ENCODE measurements at regions not wholly inside any gene's neighbourhood (a gene's known extent, or its start where the extent isn't known, plus 50 kb on each side); places are given as distances from the start of the nearest gene placed in this dataset.
A peak's percentile ranks its signal among the peaks of the same experiment; 100 is the strongest.
"Not testable (repeated sequence)": the region's sequence is repeated elsewhere in the genome, so short reads cannot be mapped to it uniquely, and the experiment has no call there.

DNA sequence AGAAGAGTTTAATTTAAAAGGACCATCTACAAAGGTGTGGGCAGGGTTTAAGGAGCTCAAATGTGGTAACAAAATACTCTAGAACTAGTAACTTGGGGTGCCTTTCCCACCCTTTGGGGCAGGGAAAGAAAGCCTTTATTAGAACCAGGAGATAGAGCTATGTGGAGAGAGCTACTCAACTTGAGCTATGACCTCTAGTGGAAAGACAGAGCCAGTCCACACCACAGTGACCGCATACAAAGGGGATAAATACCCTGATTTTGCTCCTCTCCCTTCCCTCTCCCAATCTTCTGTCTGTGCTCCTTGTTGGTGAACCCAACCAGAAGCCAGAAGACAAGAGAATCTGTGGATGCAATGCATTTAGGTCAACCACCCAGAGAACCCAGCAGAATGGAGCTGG lies 54.4 kb upstream of the JAK1 start:
- ATAC-seq (ENCODE audit: low FRiP score) = no peak
- no peak overlapping the region for H3K27ac ChIP-seq (ENCODE audit: low read depth in 1 of 2, low read length in 2 of 2)
- 88 to 93% methylated on average over 1 of the region's 1 CpG for WGBS, 2 donors
- H3K9me3 ChIP-seq (ENCODE audit: control insufficient read depth, low read length) = no peaks in the 10 kb centered on the region
- H3K4me1 ChIP-seq (ENCODE audit: control insufficient read depth in 1 of 2, insufficient read depth in 2 of 2, low read length in 2 of 2) = peaks cover 3 to 4% of the 10 kb centered on the region in 2 donors
- DNase-seq = no peak
- no peaks in the 10 kb centered on the region for H3K27me3 ChIP-seq (ENCODE audit: control insufficient read depth in 1 of 2, insufficient read depth in 2 of 2, low read length in 1 of 2)
- intact Hi-C loops (cut with DNase I) = no loop called here
- no peak overlapping the region for H3K4me3 ChIP-seq (ENCODE audit: low read length in 2 of 2)
- peaks cover 0 to 3% of the 10 kb centered on the region in 2 donors for H3K36me3 ChIP-seq (ENCODE audit: control insufficient read depth in 1 of 2, insufficient read depth in 2 of 2, low read length in 1 of 2)

DNA sequence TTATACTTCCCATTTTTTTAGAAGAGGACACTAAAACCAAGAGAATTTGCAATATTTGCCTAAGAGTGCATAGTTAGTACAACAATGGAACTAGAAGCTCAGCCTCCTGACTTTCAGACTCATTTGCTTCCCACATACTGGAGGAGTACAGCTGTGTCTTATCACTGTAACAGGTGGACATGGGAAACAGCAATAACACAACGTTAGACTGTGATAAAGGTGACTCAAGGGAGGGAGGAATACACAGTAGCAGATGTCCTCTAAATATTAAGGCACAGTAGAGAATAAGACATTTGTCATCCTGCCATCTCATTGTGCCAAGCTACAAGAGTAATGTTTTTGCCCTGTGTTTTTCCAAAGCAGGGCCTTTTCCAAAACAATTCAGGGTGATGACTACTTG lies 55.4 kb upstream of the JAK1 start:
- H3K27ac ChIP-seq (ENCODE audit: low read depth in 1 of 2, low read length in 2 of 2) = no peak overlapping the region
- DNase-seq = no peak
- 25% methylated on average over 1 of the region's 1 CpG for WGBS, 2 donors

DNA sequence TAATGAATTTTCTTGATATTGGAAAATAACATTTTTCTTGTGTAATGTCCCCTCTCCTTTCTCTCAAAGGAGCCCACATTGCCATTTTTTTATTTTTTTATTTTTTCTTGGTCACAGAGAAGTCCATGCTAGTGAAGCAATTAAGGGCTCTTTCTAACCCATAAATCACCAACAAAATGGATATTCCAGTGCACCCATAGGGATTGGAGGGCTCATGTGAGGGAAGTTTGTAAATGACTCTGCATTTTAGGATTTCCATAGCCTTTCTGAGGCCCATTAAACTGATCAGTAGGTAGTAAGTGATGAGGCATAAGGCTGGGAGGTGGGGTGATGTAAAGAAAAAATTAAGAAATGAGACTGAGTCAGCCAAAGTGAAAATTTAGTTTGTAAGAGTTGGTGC lies 55.9 kb upstream of the JAK1 start:
- Histone ChIP-seq H3K36me3 (ENCODE audit: control insufficient read depth in 1 of 2, insufficient read depth in 2 of 2, low read length in 1 of 2) (peaks cover 0 to 3% of the 10 kb centered on the region in 2 donors), H3K4me3 (ENCODE audit: low read length in 2 of 2) (no peak overlapping the region), H3K27ac (ENCODE audit: low read depth in 1 of 2, low read length in 2 of 2) (no peak overlapping the region), H3K27me3 (ENCODE audit: control insufficient read depth in 1 of 2, insufficient read depth in 2 of 2, low read length in 1 of 2) (no peaks in the 10 kb centered on the region), H3K4me1 (ENCODE audit: control insufficient read depth in 1 of 2, insufficient read depth in 2 of 2, low read length in 2 of 2) (peaks cover 4 to 9% of the 10 kb centered on the region in 2 donors), H3K9me3 (ENCODE audit: control insufficient read depth, low read length) (no peaks in the 10 kb centered on the region)
- intact Hi-C loops (cut with DNase I) = no loop called here
- ATAC-seq (ENCODE audit: low FRiP score) = no peak
- no peak for DNase-seq

More for the DNA sequence above, 55.4 kb upstream of the JAK1 start:
- H3K9me3 ChIP-seq (ENCODE audit: control insufficient read depth, low read length) = no peaks in the 10 kb centered on the region
- H3K4me1 ChIP-seq (ENCODE audit: control insufficient read depth in 1 of 2, insufficient read depth in 2 of 2, low read length in 2 of 2) = peaks cover 4 to 9% of the 10 kb centered on the region in 2 donors
- no peak overlapping the region for H3K4me3 ChIP-seq (ENCODE audit: low read length in 2 of 2)
- no peaks in the 10 kb centered on the region for H3K27me3 ChIP-seq (ENCODE audit: control insufficient read depth in 1 of 2, insufficient read depth in 2 of 2, low read length in 1 of 2)
- no peak for ATAC-seq (ENCODE audit: low FRiP score)
- peaks cover 0 to 3% of the 10 kb centered on the region in 2 donors for H3K36me3 ChIP-seq (ENCODE audit: control insufficient read depth in 1 of 2, insufficient read depth in 2 of 2, low read length in 1 of 2)
- intact Hi-C loops (cut with DNase I) = no loop called here

DNA sequence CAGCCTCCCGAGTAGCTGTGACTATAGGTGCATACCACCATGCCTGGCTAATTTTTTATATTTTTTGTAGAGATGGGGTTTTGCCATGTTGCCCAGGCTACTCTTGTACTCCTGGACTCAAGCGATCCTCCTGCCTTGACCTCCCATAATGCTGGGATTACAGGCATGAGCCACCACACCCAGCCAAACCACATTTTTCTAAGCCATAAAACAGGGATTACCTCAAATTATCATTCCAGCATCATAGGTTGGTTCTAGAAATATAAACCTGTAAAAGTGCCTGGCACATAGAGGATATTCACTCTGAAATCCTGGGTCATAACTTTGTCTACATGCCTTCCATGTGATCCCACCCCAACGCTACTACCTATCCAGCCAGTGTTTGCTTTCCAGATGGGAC lies 59.4 kb upstream of the JAK1 start:
- ATAC-seq (ENCODE audit: low FRiP score) (no peak), DNase-seq (no peak)
- no peaks in the 10 kb centered on the region for H3K9me3 ChIP-seq (ENCODE audit: control insufficient read depth, low read length)
- peaks cover 5 to 9% of the 10 kb centered on the region in 2 donors for H3K4me1 ChIP-seq (ENCODE audit: control insufficient read depth in 1 of 2, insufficient read depth in 2 of 2, low read length in 2 of 2)
- no peak overlapping the region for H3K4me3 ChIP-seq (ENCODE audit: low read length in 2 of 2)
- H3K27ac ChIP-seq (ENCODE audit: low read depth in 1 of 2, low read length in 2 of 2) = no peak overlapping the region
- H3K36me3 ChIP-seq (ENCODE audit: control insufficient read depth in 1 of 2, insufficient read depth in 2 of 2, low read length in 1 of 2) = peaks cover 0 to 3% of the 10 kb centered on the region in 2 donors
- intact Hi-C loops (cut with DNase I) = no loop called here
- WGBS, 2 donors = 95 to 97% methylated on average over 3 of the region's 3 CpGs
- no peaks in the 10 kb centered on the region for H3K27me3 ChIP-seq (ENCODE audit: control insufficient read depth in 1 of 2, insufficient read depth in 2 of 2, low read length in 1 of 2)

DNA sequence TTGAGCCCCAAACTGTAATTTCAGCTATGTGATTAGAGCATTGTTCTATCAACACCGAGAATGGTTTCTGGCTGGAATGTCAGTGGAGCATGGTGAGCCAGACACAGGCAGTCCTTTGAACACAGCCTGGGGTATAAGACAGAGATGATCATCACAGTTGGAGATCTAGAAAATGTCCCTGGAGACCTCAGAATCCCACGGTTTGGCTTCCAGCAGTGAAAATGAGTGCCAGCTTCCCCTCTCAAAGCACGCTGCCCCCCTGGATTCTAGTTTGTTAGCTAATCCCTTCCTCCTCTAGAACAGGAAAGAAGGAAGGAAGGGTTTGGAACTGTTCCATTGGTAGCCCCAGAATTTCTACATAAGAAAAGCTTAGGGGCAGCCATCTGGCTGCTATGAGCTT lies 59.9 kb upstream of the JAK1 start:
- no peaks in the 10 kb centered on the region for H3K9me3 ChIP-seq (ENCODE audit: control insufficient read depth, low read length)
- no peaks in the 10 kb centered on the region for H3K27me3 ChIP-seq (ENCODE audit: control insufficient read depth in 1 of 2, insufficient read depth in 2 of 2, low read length in 1 of 2)
- no peak overlapping the region for H3K27ac ChIP-seq (ENCODE audit: low read depth in 1 of 2, low read length in 2 of 2)
- WGBS, 2 donors = 43 to 46% methylated on average over 3 of the region's 3 CpGs
- ATAC-seq (ENCODE audit: low FRiP score) (no peak), DNase-seq (no peak)
- H3K4me3 ChIP-seq (ENCODE audit: low read length in 2 of 2) = no peak overlapping the region
- H3K4me1 ChIP-seq (ENCODE audit: control insufficient read depth in 1 of 2, insufficient read depth in 2 of 2, low read length in 2 of 2) = peaks cover 5 to 9% of the 10 kb centered on the region in 2 donors
- peaks cover 0 to 3% of the 10 kb centered on the region in 2 donors for H3K36me3 ChIP-seq (ENCODE audit: control insufficient read depth in 1 of 2, insufficient read depth in 2 of 2, low read length in 1 of 2)
- intact Hi-C loops (cut with DNase I) = no loop called here

DNA sequence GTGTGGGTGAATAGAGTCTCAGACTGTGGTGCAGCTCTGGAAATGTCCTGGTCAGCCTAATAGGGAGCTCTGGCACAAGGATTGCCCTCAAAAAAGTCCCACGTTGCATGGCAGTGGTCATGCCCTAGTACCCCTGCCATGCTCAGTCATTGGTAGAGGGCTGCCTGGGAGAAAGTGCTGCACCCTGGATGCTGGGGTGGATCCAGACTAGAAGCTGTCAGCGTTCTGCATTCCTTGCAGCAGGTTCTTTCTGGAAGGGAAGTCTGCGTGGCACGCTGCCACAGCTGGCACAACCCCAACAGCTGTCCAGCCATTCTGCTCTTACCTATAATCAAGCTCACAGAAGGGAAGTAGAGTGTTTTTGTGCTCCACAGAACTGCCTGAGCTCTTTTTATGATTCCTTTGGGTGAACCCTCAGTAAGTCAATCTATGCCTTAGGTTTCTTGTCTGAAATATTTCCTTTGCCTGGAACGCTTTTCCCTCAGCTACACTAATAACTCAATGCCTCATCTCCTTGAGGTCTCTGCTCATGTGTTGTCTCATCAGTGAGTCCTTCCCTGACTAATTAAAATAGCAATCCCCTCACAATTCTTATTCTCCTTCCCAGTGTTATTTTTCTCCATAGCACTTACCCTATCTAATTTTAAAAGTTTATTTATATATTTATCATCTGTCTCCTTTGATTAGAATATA lies 61.5 kb upstream of the JAK1 start:
- WGBS, 2 donors = 24 to 32% methylated on average over 5 of the region's 5 CpGs
- H3K36me3 ChIP-seq (ENCODE audit: control insufficient read depth in 1 of 2, insufficient read depth in 2 of 2, low read length in 1 of 2) = peaks cover 0 to 3% of the 10 kb centered on the region in 2 donors
- DNase-seq = peak in 1 of 2 donors; percentile 63
- intact Hi-C loops (cut with DNase I) = no loop called here
- no peaks in the 10 kb centered on the region for H3K9me3 ChIP-seq (ENCODE audit: control insufficient read depth, low read length)
- ATAC-seq (ENCODE audit: low FRiP score) = no peak
- H3K27me3 ChIP-seq (ENCODE audit: control insufficient read depth in 1 of 2, insufficient read depth in 2 of 2, low read length in 1 of 2) = no peaks in the 10 kb centered on the region
- peaks cover 4 to 5% of the 10 kb centered on the region in 2 donors for H3K4me1 ChIP-seq (ENCODE audit: control insufficient read depth in 1 of 2, insufficient read depth in 2 of 2, low read length in 2 of 2)
- H3K27ac ChIP-seq (ENCODE audit: low read depth in 1 of 2, low read length in 2 of 2) = no peak overlapping the region
- H3K4me3 ChIP-seq (ENCODE audit: low read length in 2 of 2) = no peak overlapping the region

DNA sequence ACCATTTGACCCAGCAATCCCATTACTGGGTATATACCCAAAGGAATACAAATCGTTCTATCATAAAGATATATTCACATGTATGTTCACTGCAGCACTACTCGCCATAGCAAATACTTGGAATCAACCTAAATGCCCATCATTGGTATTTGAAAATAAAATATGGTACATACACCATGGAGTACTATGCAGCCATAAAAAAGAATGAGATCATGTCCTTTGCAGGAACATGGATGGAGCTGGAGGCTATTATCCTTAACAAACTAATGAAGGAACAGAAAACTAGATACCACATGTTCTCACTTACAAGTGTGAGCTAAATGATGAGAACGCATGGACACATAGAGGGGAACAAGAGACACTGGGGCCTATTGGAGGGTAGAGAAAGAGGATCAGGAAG lies 63.1 kb upstream of the JAK1 start:
- 97% methylated on average over 3 of the region's 3 CpGs for WGBS, 2 donors
- intact Hi-C loops (cut with DNase I); DNase-seq: not testable (repeated sequence)

DNA sequence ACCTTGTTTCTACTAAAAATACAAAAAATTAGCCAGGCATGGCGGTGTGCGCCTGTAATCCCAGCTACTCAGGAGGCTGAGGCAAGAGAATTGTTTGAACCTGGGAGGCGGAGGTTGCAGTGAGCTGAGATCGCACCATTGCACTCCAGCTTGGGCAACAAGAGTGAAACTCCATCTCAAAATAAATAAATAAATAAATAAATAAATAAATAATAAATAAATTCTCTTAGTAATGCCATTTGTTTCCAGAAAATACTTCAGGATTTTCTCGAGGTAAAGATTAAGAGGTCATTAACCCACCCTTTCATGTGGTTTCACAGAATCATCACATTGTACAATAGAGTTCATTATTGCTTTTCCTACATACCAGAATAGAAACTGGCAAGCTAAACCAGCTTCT lies 68.5 kb upstream of the JAK1 start:
- H3K9me3 ChIP-seq (ENCODE audit: control insufficient read depth, low read length); H3K36me3 ChIP-seq (ENCODE audit: control insufficient read depth in 1 of 2, insufficient read depth in 2 of 2, low read length in 1 of 2); H3K27ac ChIP-seq (ENCODE audit: low read depth in 1 of 2, low read length in 2 of 2); H3K4me1 ChIP-seq (ENCODE audit: control insufficient read depth in 1 of 2, insufficient read depth in 2 of 2, low read length in 2 of 2); DNase-seq; H3K4me3 ChIP-seq (ENCODE audit: low read length in 2 of 2); intact Hi-C loops (cut with DNase I); ATAC-seq (ENCODE audit: low FRiP score); H3K27me3 ChIP-seq (ENCODE audit: control insufficient read depth in 1 of 2, insufficient read depth in 2 of 2, low read length in 1 of 2): not testable (repeated sequence)
- WGBS, 2 donors = 93 to 96% methylated on average over 5 of the region's 5 CpGs

More for the DNA sequence above, 63.1 kb upstream of the JAK1 start:
- not testable (repeated sequence) for ATAC-seq (ENCODE audit: low FRiP score); H3K27ac ChIP-seq (ENCODE audit: low read depth in 1 of 2, low read length in 2 of 2); H3K4me1 ChIP-seq (ENCODE audit: control insufficient read depth in 1 of 2, insufficient read depth in 2 of 2, low read length in 2 of 2); H3K27me3 ChIP-seq (ENCODE audit: control insufficient read depth in 1 of 2, insufficient read depth in 2 of 2, low read length in 1 of 2); H3K9me3 ChIP-seq (ENCODE audit: control insufficient read depth, low read length); H3K36me3 ChIP-seq (ENCODE audit: control insufficient read depth in 1 of 2, insufficient read depth in 2 of 2, low read length in 1 of 2); H3K4me3 ChIP-seq (ENCODE audit: low read length in 2 of 2)

DNA sequence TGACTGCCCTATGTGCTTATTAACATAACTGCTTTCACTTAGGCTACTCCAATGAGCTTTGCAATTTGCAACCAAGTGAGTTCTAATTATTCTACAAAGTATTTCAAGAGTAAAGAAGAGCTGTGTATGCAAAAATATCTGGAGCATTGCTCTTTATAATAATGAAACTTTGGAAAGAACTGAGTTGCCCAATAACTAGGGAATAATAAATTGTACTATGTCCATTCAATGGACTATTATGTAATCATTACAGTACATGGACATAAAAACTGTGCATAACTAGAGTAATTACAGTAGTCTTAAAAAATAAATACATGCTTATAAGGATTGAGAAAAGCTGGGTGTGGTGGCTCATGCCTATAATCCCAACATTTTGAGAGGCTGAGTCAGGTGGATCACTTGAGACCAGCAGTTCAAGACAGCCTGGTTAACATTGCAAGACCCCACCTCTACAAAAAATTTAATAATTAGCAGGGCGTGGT lies 70.3 kb upstream of the JAK1 start:
- ATAC-seq (ENCODE audit: low FRiP score) (no peak), DNase-seq (no peak)
- 91 to 94% methylated on average over 1 of the region's 1 CpG for WGBS, 2 donors
- Histone ChIP-seq H3K9me3 (ENCODE audit: control insufficient read depth, low read length) (no peaks in the 10 kb centered on the region), H3K4me1 (ENCODE audit: control insufficient read depth in 1 of 2, insufficient read depth in 2 of 2, low read length in 2 of 2) (peaks cover 0 to 3% of the 10 kb centered on the region in 2 donors), H3K4me3 (ENCODE audit: low read length in 2 of 2) (no peak overlapping the region), H3K27me3 (ENCODE audit: control insufficient read depth in 1 of 2, insufficient read depth in 2 of 2, low read length in 1 of 2) (no peaks in the 10 kb centered on the region), H3K27ac (ENCODE audit: low read depth in 1 of 2, low read length in 2 of 2) (no peak overlapping the region), H3K36me3 (ENCODE audit: control insufficient read depth in 1 of 2, insufficient read depth in 2 of 2, low read length in 1 of 2) (peaks cover 0 to 3% of the 10 kb centered on the region in 2 donors)
- intact Hi-C loops (cut with DNase I) = no loop called here
